SK-N-SH (cell line): ENCODE measurements at regions not wholly inside any gene's neighbourhood (a gene's known extent, or its start where the extent isn't known, plus 50 kb on each side); places are given as distances from the start of the nearest gene placed in this dataset.

ENCODE experiments used
- CTCF ChIA-PET: fragments of 300-600, 350-600 bp; formaldehyde crosslinking; extraction: SDS; loops from one replicate; lab custom pipeline; 2021; lab: Yijun Ruan, JAX
- POLR2A ChIA-PET: fragments of 350-600 bp; sonication (Branson Sonifier 250); formaldehyde crosslinking; extraction: SDS; loops from one replicate; lab custom pipeline; 2020; ENCODE audit warnings: antibody characterized with exemption, inconsistent platforms; lab: Yijun Ruan, JAX
- DNase-seq: peaks from one replicate; pipeline ENCODE4 v3.0.0; 2012
- H2AFZ ChIP-seq: fragments of 200-600 bp; sonication (generic); 2 replicates; pipeline ENCODE4 v1.8.1; 2016; ENCODE audit warnings: antibody characterized with exemption, mild to moderate bottlenecking, low read depth
- H3F3A ChIP-seq: fragments of 200-600 bp; sonication (generic); replicated peaks from 2 replicates; pipeline ENCODE3; 2016; ENCODE audit warnings: antibody characterized with exemption, mild to moderate bottlenecking; ENCODE audit not compliant: insufficient read depth
- H3K27ac ChIP-seq, 2 experiments: fragments of 200-500 bp in 1 of 2; fragments of 200-600 bp in 1 of 2; sonication (Bioruptor generic) in 1 of 2; sonication (generic), shearing (Covaris generic) in 1 of 2; 2 replicates each; pipeline versions ENCODE4 v1.5.1 to v1.6.1; 2014 to 2016; ENCODE audit warnings: low read depth in 2 of 2, inconsistent platforms in 1 of 2, low read length in 1 of 2, mild to moderate bottlenecking in 1 of 2, mixed read lengths in 1 of 2
- H3K27me3 ChIP-seq: fragments of 200-600 bp; sonication (generic), shearing (Covaris generic); 2 replicates; pipeline ENCODE4 v1.6.1; 2016; ENCODE audit warnings: mixed run types; ENCODE audit not compliant: insufficient read depth
- H3K36me3 ChIP-seq, 2 experiments: fragments of 200-500 bp in 1 of 2; fragments of 200-600 bp in 1 of 2; sonication (Bioruptor generic) in 1 of 2; sonication (generic) in 1 of 2; replicated peaks in 1 of 2; 2 replicates each; pipeline versions ENCODE3 to v1.5.1; 2014 to 2016; ENCODE audit warnings: low read length in 1 of 2, mild to moderate bottlenecking in 1 of 2; ENCODE audit not compliant: insufficient read depth in 2 of 2, control insufficient read depth in 1 of 2
- H3K4me1 ChIP-seq, 2 experiments: fragments of 200-500 bp in 1 of 2; fragments of 200-600 bp in 1 of 2; sonication (Bioruptor generic) in 1 of 2; sonication (generic), shearing (Covaris generic) in 1 of 2; 2 replicates each; pipeline versions ENCODE4 v1.5.1 to v1.6.1; 2014 to 2016; ENCODE audit warnings: low read depth in 1 of 2, low read length in 1 of 2, mixed run types in 1 of 2; ENCODE audit not compliant: insufficient read depth in 2 of 2, control insufficient read depth in 1 of 2
- H3K4me2 ChIP-seq: fragments of 200-600 bp; sonication (generic), shearing (Covaris generic); 2 replicates; pipeline ENCODE4 v1.6.1; 2017; ENCODE audit warnings: mixed run types
- H3K4me3 ChIP-seq, 2 experiments: fragments of 200-500 bp in 1 of 2; fragments of 200-600 bp in 1 of 2; sonication (Bioruptor generic) in 1 of 2; sonication (generic), shearing (Covaris generic) in 1 of 2; 2 replicates each; pipeline versions ENCODE4 v1.5.1 to v1.8.1; 2014 to 2016; ENCODE audit warnings: low read depth in 2 of 2, inconsistent platforms in 1 of 2, low read length in 1 of 2, mild to moderate bottlenecking in 1 of 2, mixed read lengths in 1 of 2, moderate library complexity in 1 of 2
- H3K79me2 ChIP-seq: fragments of 200-600 bp; sonication (generic); 2 replicates; pipeline ENCODE4 v1.8.1; 2017; ENCODE audit warnings: mild to moderate bottlenecking; ENCODE audit not compliant: insufficient read depth
- H3K9ac ChIP-seq: fragments of 200-600 bp; sonication (generic); 2 replicates; pipeline ENCODE4 v1.6.1; 2017; ENCODE audit warnings: mixed run types
- H3K9me2 ChIP-seq: fragments of 200-600 bp; sonication (generic); 2 replicates; pipeline ENCODE4 v1.6.1; 2017; ENCODE audit warnings: mixed run types
- H3K9me3 ChIP-seq: fragments of 200-600 bp; sonication (generic); 2 replicates; pipeline ENCODE4 v1.6.1; 2017; ENCODE audit warnings: mixed run types, mild to moderate bottlenecking, moderate library complexity
- H4K20me1 ChIP-seq: fragments of 200-600 bp; sonication (generic); 2 replicates; pipeline ENCODE4 v1.6.1; 2017; ENCODE audit warnings: mild to moderate bottlenecking, mixed run types; ENCODE audit not compliant: insufficient read depth
- CHD2 ChIP-seq: fragments of 150-350 bp; IDR thresholded peaks from 2 replicates; pipeline ENCODE4 v1.6.1; 2018; ENCODE audit warnings: low read length; ENCODE audit not compliant: partially characterized antibody
- ELF1 ChIP-seq: IDR thresholded peaks from 2 replicates; pipeline ENCODE4 v1.4.0; 2012
- EZH2phosphoT487 ChIP-seq: fragments of 200-600 bp; sonication (generic); IDR thresholded peaks from 2 replicates; pipeline ENCODE4 v1.6.1; 2017; ENCODE audit warnings: low read depth, mixed run types, mild to moderate bottlenecking, antibody characterized with exemption, moderate library complexity, borderline replicate concordance
- FOXM1 ChIP-seq: IDR thresholded peaks from 2 replicates; pipeline ENCODE4 v1.4.0; 2012; ENCODE audit warnings: low read depth, mild to moderate bottlenecking
- GATA2 ChIP-seq: sonication (generic); formaldehyde crosslinking; IDR thresholded peaks from 2 replicates; pipeline ENCODE4 v1.5.0; 2020; ENCODE audit warnings: mild to moderate bottlenecking, missing genetic modification reagents
- JUND ChIP-seq: IDR thresholded peaks from 2 replicates; pipeline ENCODE4 v1.4.0; 2012
- MEF2A ChIP-seq: IDR thresholded peaks from 2 replicates; pipeline ENCODE4 v1.4.0; 2012; ENCODE audit warnings: low read depth, borderline replicate concordance
- MXI1 ChIP-seq: IDR thresholded peaks from 2 replicates; pipeline ENCODE4 v1.6.1; 2012; ENCODE audit warnings: mild to moderate bottlenecking, low read depth, low read length, improper control_type of control experiment
- NFIC ChIP-seq: IDR thresholded peaks from 2 replicates; pipeline ENCODE4 v1.4.0; 2012; ENCODE audit warnings: borderline replicate concordance
- NRF1 ChIP-seq: IDR thresholded peaks from 2 replicates; pipeline ENCODE4 v1.6.1; 2012; ENCODE audit warnings: low read depth, mild to moderate bottlenecking, low read length
- PBX3 ChIP-seq: IDR thresholded peaks from 2 replicates; pipeline ENCODE4; 2012
- RAD21 ChIP-seq: IDR thresholded peaks from 2 replicates; pipeline ENCODE4 v1.6.1; 2012; ENCODE audit warnings: mild to moderate bottlenecking, low read length
- RCOR1 ChIP-seq: fragments of 150-350 bp; IDR thresholded peaks from 2 replicates; pipeline ENCODE4 v1.6.1; 2017; ENCODE audit warnings: antibody characterized with exemption, low read length
- RFX5 ChIP-seq: IDR thresholded peaks from 2 replicates; pipeline ENCODE4 v1.6.1; 2012; ENCODE audit warnings: mild to moderate bottlenecking, improper control_type of control experiment, low read length
- SMC3 ChIP-seq: IDR thresholded peaks from 2 replicates; pipeline ENCODE4 v1.6.1; 2012; ENCODE audit warnings: low read depth, low read length, improper control_type of control experiment
- TCF12 ChIP-seq: IDR thresholded peaks from 2 replicates; pipeline ENCODE4 v1.4.0; 2012
- TEAD4 ChIP-seq: IDR thresholded peaks from 2 replicates; pipeline ENCODE4 v1.4.0; 2012; ENCODE audit warnings: mild to moderate bottlenecking, borderline replicate concordance; ENCODE audit not compliant: insufficient read depth
- USF1 ChIP-seq: IDR thresholded peaks from 2 replicates; pipeline ENCODE4 v1.4.0; 2012; ENCODE audit warnings: low read depth, borderline replicate concordance
- WGBS: methylation state at CpG from one replicate; pipeline ENCODE4 v1.1.6; 2017; ENCODE audit warnings: low lambda C conversion rate; 5-methylcytosine and 5-hydroxymethylcytosine counted together
- TF ChIP-seq, protein P1 (sequence below): fragments of 150-350 bp; IDR thresholded peaks from 2 replicates; pipeline ENCODE4 v1.6.1; 2016; ENCODE audit warnings: mild to moderate bottlenecking, low read depth, low read length

- Histone ChIP-seq H3K79me2 (no peaks in the 10 kb centered on the region), H3K9me3 (no peaks in the 10 kb centered on the region), H3K27ac (peak overlapping the region in 1 of 2 experiments; percentile 18; a peak in 1 of 4 replicates), H3K4me2 (no peak overlapping the region), H3K4me1 (peaks cover 4 to 19% of the 10 kb centered on the region in 2 experiments), H4K20me1 (no peaks in the 10 kb centered on the region), H3K4me3 (no peak overlapping the region), H2AFZ (no peak overlapping the region), H3K9me2 (no peaks in the 10 kb centered on the region), H3K36me3 (no peaks in the 10 kb centered on the region), H3K27me3 (no peaks in the 10 kb centered on the region)
- CTCF ChIA-PET: interaction anchor here (1.4 kb wide), 1 partner anchor 929 kb away, joined by 3 read pairs; no protein-coding TSS in a partner anchor
- WGBS: 32% methylated on average over 1 of the region's 1 CpG
- POLR2A ChIA-PET: no interaction called here
- TF ChIP-seq GATA2 (CRISPR knock-in tag): no peak
- TF ChIP-seq RFX5: no peak
- TF ChIP-seq EZH2phosphoT487: no peak
- TF ChIP-seq PBX3: no peak
- no peak for TF ChIP-seq FOXM1
- TF ChIP-seq NRF1: no peak
- no peak for TF ChIP-seq NFIC
- TF ChIP-seq MXI1: no peak
- TF ChIP-seq, protein P1, sequence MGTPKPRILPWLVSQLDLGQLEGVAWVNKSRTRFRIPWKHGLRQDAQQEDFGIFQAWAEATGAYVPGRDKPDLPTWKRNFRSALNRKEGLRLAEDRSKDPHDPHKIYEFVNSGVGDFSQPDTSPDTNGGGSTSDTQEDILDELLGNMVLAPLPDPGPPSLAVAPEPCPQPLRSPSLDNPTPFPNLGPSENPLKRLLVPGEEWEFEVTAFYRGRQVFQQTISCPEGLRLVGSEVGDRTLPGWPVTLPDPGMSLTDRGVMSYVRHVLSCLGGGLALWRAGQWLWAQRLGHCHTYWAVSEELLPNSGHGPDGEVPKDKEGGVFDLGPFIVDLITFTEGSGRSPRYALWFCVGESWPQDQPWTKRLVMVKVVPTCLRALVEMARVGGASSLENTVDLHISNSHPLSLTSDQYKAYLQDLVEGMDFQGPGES: no peak
- no peak for TF ChIP-seq CHD2
- no peak for TF ChIP-seq MEF2A
- no peak for TF ChIP-seq TCF12
- no peak for TF ChIP-seq RAD21
- no peak for TF ChIP-seq ELF1
- TF ChIP-seq, all 33 proteins: peak for 0
- no peak for DNase-seq
- peaks cover 10% of the 10 kb centered on the region for H3F3A ChIP-seq
- no peak overlapping the region for H3K9ac ChIP-seq
Measured at GRCh38 chr2:23285091-23285800, 99.7 kb upstream of the KLHL29 start.

DNA sequence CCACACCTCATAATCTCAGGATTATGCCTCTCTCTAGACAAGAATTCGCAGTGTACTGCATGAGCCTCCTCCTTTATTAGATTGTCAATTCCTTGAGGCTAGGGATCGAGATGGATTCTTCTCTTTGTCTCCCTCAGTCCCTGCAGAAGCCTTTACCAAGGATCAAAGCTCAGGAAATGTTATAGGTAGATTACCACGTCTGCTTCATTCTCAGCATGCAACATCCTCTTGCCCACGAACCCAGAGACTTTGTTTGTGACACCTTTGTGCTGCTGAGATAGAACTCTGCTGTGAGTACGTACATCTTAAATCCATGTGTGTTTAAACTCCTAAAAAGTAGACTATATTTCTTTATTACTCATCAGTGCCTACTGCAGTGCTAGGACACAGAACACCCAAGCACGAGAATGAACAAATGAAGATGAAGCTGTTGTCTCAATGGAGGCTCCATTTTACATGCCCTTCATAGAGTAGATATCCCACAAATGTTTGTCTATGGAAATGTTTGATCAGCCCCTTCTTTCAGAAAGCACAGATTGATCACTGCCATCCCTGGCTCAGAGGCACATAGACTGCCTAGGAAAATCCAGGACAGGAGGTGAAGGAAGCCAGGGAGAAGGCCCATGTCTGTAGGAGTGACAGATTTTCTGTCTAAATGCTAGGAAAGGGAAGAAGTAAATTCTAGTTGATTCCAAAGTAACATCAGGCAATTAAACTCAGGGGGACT is 98.8 kb upstream of the KLHL29 start:
- WGBS: 41% methylated on average over 6 of the region's 6 CpGs
- H3K27ac ChIP-seq: peak overlapping the region; percentile 69 to 70; a peak in 3 of 4 replicates
- peak overlapping the region; percentile 77 for H3K4me2 ChIP-seq

More for the DNA sequence above, 98.8 kb upstream of the KLHL29 start:
- TF ChIP-seq, protein P1: no peak
- no peak for TF ChIP-seq RCOR1
- no peak for TF ChIP-seq ELF1
- no peak for TF ChIP-seq GATA2 (CRISPR knock-in tag)
- no peak for TF ChIP-seq JUND
- TF ChIP-seq USF1: no peak
- no peak for TF ChIP-seq SMC3
- TF ChIP-seq TEAD4: no peak
- Histone ChIP-seq H3K36me3 (no peaks in the 10 kb centered on the region), H3K27me3 (no peaks in the 10 kb centered on the region), H3K9me2 (no peaks in the 10 kb centered on the region), H3K9me3 (no peaks in the 10 kb centered on the region), H3K4me1 (peaks cover 4 to 19% of the 10 kb centered on the region in 2 experiments), H3F3A (peaks cover 10% of the 10 kb centered on the region), H2AFZ (peak overlapping the region; percentile 26), H3K9ac (no peak overlapping the region; the same call in 1 of the 2 replicates), H4K20me1 (no peaks in the 10 kb centered on the region), H3K79me2 (no peaks in the 10 kb centered on the region), H3K4me3 (peak overlapping the region in 1 of 2 experiments; percentile 34; a peak in 2 of 4 replicates)
- DNase-seq: no peak
- CTCF ChIA-PET: interaction anchor here (0.7 to 1.2 kb wide), 3 partner anchors 15 to 252 kb away, joined by 3 to 4 read pairs (median 4); no protein-coding TSS in a partner anchor
- POLR2A ChIA-PET: interaction anchor here (1.0 kb wide), 1 partner anchor 11 kb away, joined by 3 read pairs; no protein-coding TSS in a partner anchor
